ENCODE measurements at regions not wholly inside any gene's neighbourhood (a gene's known extent, or its start where the extent isn't known, plus 50 kb on each side); places are given as distances from the start of the nearest gene placed in this dataset.

GRCh38 chr9:28471261-28471660, 898.0 kb upstream of the C9orf72 start:
- no peak for TF ChIP-seq CTCF (conservative IDR thresholded peaks at IDR 0.05)
- no peaks in the 10 kb centered on the region for H3K79me1 ChIP-seq (ENCODE audit: insufficient read depth, low read depth, low read length, poor library complexity, severe bottlenecking)
- H3K27ac Mint-ChIP-seq: no peak overlapping the region
- H3K27me3 ChIP-seq (ENCODE audit: insufficient read depth, low read length): no peaks in the 10 kb centered on the region
- no peaks in the 10 kb centered on the region for H3K4me1 Mint-ChIP-seq
- no peaks in the 10 kb centered on the region for H3K9me3 ChIP-seq (ENCODE audit: control insufficient read depth, low read depth, low read length)
- H4K91ac ChIP-seq (ENCODE audit: insufficient read length, low read depth, low read length): no peak overlapping the region
- H3K27ac ChIP-seq (ENCODE audit: insufficient read length, low read depth, low read length): no peak overlapping the region
- H2BK12ac ChIP-seq (ENCODE audit: insufficient read length, low read depth, low read length): no peak overlapping the region
- DNase-seq: no peak
- H4K20me1 ChIP-seq (ENCODE audit: control insufficient read depth, insufficient read depth, insufficient read length): no peaks in the 10 kb centered on the region
- H2BK15ac ChIP-seq (ENCODE audit: low read depth, low read length): no peak overlapping the region
- H3K4me2 ChIP-seq (ENCODE audit: insufficient read depth, insufficient read length, low read length): no peak overlapping the region
- H2BK20ac ChIP-seq (ENCODE audit: low read depth, low read length, poor library complexity, severe bottlenecking): no peak overlapping the region
- no peak overlapping the region for H3T11ph ChIP-seq (ENCODE audit: low read length)
- no peaks in the 10 kb centered on the region for H3K79me2 ChIP-seq (ENCODE audit: insufficient read depth, low read length)
- H4K5ac ChIP-seq (ENCODE audit: insufficient read length, low read depth, low read length): no peak overlapping the region
- H2AK5ac ChIP-seq (ENCODE audit: insufficient read length, low read length): no peak overlapping the region
- H3K23me2 ChIP-seq (ENCODE audit: insufficient read length, low read depth, low read length, poor library complexity, severe bottlenecking): no peaks in the 10 kb centered on the region
- H3K56ac ChIP-seq (ENCODE audit: insufficient read length, low read depth, low read length): no peak overlapping the region
- no peak overlapping the region for H4K8ac ChIP-seq (replicated peaks; ENCODE audit: insufficient read length, low read depth, low read length)
- no peaks in the 10 kb centered on the region for H3K4me1 ChIP-seq (ENCODE audit: insufficient read depth, low read length)
- no peak overlapping the region for H3K18ac ChIP-seq (ENCODE audit: insufficient read length, low read depth, low read length)
- H3K14ac ChIP-seq (ENCODE audit: insufficient read depth, low read length): no peak overlapping the region
- no CpG with 5 or more reads among the region's 2 CpGs for WGBS (ENCODE audit: extremely low coverage, insufficient read length, low lambda C conversion rate)
- H2AFZ ChIP-seq (ENCODE audit: low read length): no peak overlapping the region
- H2BK5ac ChIP-seq (ENCODE audit: insufficient read length, low read length): no peak overlapping the region
- H3K4ac ChIP-seq (ENCODE audit: low read depth, low read length): no peak overlapping the region
- peaks cover 0 to under 1% (median under 1%) of the 10 kb centered on the region in 3 experiments; a peak in 2 of 7 replicates for H3K36me3 Mint-ChIP-seq (ENCODE audit: insufficient read depth in 1 of 3, low read depth in 3 of 3)
- H3K4me3 Mint-ChIP-seq: no peak overlapping the region
- H3K27me3 Mint-ChIP-seq (ENCODE audit: low read depth): no peaks in the 10 kb centered on the region
- no peak overlapping the region for H3K23ac ChIP-seq (ENCODE audit: insufficient read length, low read depth, low read length)
- H2BK120ac ChIP-seq (ENCODE audit: low read depth, low read length, poor library complexity, severe bottlenecking): no peak overlapping the region
- peaks cover under 1 to 2% of the 10 kb centered on the region in 2 experiments; a peak in 3 of 5 replicates for H3K9me3 Mint-ChIP-seq
- H3K9ac ChIP-seq (ENCODE audit: extremely low read depth, insufficient read length, low read length): no peak overlapping the region

Measured in H9 (cell line).